HCT116 (cell line): ENCODE measurements at regions not wholly inside any gene's neighbourhood (a gene's known extent, or its start where the extent isn't known, plus 50 kb on each side); places are given as distances from the start of the nearest gene placed in this dataset.

Experiments used
- CTCF ChIP-seq, 3 experiments: fragments of 200-600 bp in 1 of 3; sonication (generic) in 1 of 3; IDR thresholded peaks in 2 of 3; conservative IDR thresholded peaks in 1 of 3; 2 replicates each; pipeline ENCODE4 v1.5.1; 2012 to 2017; ENCODE audit warnings: low read depth in 2 of 3, low read length in 2 of 3, antibody characterized with exemption in 1 of 3, borderline replicate concordance in 1 of 3, control low read depth in 1 of 3, mild to moderate bottlenecking in 1 of 3, mixed read lengths in 1 of 3, mixed run types in 1 of 3, moderate library complexity in 1 of 3; ENCODE audit not compliant: insufficient read depth in 1 of 3
- EZH2 ChIP-seq: fragments of 200-600 bp; sonication (generic); IDR thresholded peaks from 2 replicates; pipeline ENCODE4 v1.6.1; 2017; ENCODE audit warnings: antibody characterized with exemption, mixed run types
- JUND ChIP-seq: IDR thresholded peaks from 2 replicates; pipeline ENCODE4 v1.6.1; 2012

GRCh38 chr13:94947392-94947791 is 235.0 kb upstream of the SOX21 start:
- no peak for TF ChIP-seq EZH2
- no peak for TF ChIP-seq CTCF (IDR thresholded peaks at IDR 0.05 in 2 of 3, conservative IDR thresholded peaks at IDR 0.05 in 1 of 3; ENCODE audit: borderline replicate concordance in 1 of 3, insufficient read depth in 1 of 3, low read depth in 2 of 3, low read length in 2 of 3)
- TF ChIP-seq JUND, result no peak
